ENCODE measurements at regions not wholly inside any gene's neighbourhood (a gene's known extent, or its start where the extent isn't known, plus 50 kb on each side); places are given as distances from the start of the nearest gene placed in this dataset.
A peak's percentile ranks its signal among the peaks of the same experiment; 100 is the strongest.

DNA sequence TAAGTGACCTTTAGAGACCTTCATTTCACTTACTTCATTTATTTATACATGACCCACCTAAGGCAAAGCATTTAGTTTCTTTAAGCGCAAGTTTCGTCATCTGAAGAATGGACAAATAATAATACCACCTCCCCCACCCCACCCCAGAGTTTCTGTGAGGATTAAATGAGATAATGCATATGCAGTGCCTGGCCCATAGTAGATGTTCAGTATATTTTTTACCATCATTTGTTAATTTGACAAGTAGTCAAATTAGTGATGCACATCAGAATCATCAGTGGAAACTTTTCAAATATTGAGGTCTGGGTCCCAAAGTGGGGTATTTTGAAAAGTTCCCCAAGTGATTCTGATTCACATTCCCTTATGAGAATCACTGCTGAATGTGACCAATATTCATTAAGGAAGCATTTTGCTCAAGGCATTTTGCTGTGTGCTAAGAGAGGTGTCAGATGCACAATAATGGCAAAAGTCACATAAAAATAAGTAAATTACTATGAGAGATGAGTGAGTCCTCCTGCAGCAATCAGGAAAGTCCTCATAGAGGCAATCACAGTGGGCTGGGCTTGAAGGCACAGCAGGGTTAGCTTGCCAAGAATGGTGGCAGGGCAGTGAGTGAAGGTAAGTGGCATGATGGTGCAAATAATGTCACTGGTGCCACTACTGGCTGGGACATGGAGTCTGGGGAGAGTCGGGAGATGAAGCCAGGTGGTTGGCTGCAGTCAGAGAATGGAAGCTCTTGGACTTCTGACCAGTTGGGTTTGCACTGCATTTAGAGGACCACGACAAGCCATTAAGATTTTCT is 244.1 kb downstream of the PTEN start:
- no peak for DNase-seq (ENCODE audit: low read depth in 1 of 2, low spot score in 1 of 2)

DNA sequence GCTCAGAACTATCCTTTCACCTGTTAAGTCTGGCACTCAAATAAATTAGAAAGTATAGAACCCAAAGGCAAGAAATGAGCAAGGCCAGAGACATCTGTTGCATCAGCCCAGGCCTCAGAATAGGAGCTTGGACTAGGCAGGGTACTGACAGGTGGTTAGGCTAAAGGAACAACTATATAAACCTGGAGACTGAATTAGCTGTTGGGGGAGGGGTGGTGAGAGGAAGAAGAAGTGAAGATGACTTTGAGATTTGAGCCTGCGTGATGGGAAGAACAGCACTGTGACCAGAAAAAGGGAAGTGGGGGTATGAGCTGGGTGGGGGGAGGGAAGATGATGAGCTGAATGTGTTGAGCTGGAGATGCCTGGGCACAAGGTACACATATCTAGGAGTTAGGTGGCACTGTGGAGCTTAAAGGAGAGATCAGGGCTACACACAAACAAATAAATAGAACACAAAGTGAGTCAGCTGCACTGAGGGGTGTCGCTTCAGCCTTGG is 244.7 kb downstream of the PTEN start:
- DNase-seq (ENCODE audit: low read depth in 1 of 2, low spot score in 1 of 2): no peak

DNA sequence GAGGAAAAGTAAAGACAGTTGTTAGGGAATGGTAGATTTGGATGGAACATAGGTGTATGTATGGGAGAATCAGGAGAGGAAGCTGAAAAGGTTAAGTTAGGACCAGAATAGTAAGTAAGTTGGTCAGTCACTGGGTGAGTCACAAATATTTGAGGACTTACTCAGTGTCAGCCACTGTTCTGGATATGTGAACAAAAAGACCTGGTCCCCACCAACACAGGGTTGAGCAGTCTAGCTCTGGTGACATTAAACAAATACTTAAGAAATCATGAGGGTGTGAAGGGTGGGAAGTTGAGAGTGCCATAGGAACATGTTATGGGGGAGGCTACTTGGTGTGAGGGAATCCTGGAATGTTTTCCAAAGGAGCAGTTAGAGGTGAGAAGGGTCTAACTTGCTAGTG is 246.9 kb downstream of the PTEN start:
- DNase-seq (ENCODE audit: low read depth in 1 of 2, low spot score in 1 of 2): no peak

DNA sequence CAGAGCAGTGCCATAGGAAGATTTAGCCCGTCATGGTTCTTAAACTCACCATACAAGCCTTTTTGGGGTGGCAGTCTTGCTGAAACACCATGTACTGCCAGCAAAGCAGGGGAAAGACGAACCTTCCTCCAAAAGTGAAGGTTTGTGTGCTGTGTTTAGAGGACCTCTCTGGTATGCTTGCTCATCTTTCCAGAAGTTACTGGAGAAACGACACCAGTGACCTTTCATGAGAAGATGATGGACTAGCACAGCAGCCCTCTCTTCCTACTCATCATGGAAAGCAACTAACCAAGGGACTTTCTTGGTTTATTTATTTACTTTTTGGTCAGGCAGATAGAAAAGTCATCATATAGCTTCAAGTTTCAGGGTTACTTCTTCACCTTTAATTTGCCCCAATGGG is 247.4 kb downstream of the PTEN start:
- DNase-seq (ENCODE audit: low read depth in 1 of 2, low spot score in 1 of 2): no peak

DNA sequence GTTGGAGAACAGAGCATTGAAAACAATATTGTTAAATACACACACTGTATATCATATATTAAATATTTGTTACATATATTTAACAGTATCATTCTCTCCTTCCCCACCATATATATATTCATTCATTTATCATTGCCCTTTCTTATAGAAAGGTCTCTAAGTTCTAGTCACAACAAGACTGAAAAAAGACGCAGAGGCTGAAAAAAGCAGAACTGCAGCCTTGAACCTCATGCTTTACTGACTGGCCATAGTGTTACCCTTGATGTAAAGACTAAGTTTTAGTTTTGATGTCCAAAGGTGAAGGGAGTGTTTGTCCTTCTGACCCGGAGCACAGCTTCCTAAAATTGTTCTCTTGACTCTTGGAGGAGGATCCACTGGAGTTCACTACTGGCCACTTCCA is 247.9 kb downstream of the PTEN start:
- no peak for DNase-seq (ENCODE audit: low read depth in 1 of 2, low spot score in 1 of 2)

DNA sequence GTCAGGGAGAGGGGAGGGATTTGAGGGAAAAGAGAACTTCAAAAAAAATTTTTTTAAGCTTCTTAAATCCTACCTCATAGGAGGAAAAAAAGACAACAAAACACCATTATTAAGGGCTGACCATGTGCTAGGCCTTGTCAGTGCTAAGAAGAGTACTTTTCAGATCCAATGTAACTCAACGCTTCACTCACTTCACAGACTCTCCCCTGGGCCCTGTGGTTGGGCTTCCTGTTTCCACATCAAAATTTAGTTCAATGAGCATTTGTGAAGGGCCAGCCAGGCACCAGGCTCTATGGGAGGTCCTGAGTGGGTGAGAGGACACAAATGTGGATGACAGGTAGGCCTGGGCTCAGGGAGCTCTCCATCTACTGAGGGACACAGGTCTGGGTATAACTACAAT is 249.8 kb downstream of the PTEN start:
- no peak for DNase-seq (ENCODE audit: low read depth in 1 of 2, low spot score in 1 of 2)

DNA sequence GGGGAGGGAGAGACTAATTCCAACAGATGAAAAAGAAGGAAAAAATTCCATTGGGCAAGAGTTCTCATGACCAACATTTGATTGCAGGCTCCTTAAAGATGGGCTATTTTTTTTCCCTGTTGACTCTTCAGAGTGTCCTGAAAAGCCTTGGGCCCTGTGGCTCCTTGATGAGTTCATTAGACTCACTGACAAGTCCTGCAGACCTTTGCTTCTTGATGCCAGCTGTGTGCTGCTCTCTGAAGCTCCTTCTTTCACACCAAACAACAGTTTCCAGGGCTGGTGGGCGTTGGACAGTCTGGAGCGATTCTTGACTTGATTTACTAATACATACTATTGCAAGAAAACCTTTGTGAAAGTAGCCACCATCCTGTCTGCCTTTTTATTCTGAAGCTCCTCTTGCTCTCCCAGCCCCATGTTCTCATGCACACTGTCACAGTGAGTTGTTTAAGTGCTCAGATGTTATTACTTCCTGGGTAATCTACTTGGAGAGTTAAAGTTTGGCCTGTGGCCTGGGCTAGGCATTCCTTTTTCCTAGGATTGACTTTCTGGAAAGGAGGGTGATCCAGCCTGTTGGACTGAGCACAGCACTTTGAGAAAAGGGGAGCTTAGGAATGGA is 250.3 kb downstream of the PTEN start:
- DNase-seq (ENCODE audit: low read depth in 1 of 2, low spot score in 1 of 2): no peak

DNA sequence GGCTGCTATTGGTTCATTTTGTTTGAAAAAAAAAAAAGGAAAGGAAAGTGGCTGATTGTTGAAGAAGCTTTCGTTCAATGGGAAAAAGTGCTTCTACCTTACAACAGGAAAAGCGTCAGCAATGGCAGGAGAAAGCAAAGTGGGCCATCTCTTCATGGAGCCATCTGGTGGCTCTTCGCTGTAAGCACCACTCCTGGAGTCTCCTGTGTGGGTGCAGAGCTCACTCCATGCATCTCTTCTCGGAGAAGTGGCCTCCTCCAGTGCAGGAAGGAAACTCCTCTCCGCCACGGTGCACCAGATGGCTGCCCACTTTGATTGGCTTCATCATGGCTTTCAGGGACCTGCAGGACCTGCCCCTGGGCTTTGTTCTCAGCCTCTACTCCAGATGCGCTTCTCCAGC is 250.9 kb downstream of the PTEN start:
- DNase-seq (ENCODE audit: low read depth in 1 of 2, low spot score in 1 of 2): no peak

DNA sequence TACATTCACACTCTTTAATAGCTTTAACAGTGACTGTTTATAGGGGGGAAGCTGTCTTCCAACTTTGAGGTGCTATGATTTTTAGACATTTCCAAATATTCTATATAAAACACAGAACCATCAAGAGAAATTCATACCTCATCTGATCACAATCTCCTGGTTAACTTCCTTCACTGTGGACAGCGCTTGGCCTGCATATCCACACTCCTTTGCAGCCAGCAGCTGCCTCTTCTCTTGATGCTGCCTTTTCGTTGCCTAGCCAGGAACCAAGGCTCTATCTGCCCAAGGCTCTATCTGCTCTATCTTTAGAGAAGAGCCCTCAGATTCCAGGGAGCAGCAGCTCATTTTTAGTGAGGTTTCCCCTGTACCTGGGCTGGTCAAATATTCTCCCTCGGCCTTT is 252.0 kb downstream of the PTEN start:
- no peak for DNase-seq (ENCODE audit: low read depth in 1 of 2, low spot score in 1 of 2)

DNA sequence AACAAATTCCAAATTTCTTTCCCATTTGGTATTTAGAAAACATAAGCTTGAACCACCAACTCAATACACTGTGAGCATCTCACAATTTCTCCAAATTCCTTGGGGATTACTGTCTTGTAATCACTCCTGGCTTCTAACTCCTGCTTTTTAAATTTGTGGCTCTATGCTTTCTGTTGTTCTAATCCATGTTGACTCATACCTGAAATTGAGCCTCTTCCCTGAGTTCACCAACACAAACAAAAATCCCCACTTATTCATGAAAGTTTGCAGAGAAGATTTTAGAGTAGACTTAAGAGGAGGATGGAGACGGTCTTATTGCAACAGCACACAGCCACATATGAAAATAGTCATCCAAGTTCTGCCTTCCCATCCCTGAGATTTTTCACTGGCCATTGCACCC is 252.5 kb downstream of the PTEN start:
- no peak for DNase-seq (ENCODE audit: low read depth in 1 of 2, low spot score in 1 of 2)

DNA sequence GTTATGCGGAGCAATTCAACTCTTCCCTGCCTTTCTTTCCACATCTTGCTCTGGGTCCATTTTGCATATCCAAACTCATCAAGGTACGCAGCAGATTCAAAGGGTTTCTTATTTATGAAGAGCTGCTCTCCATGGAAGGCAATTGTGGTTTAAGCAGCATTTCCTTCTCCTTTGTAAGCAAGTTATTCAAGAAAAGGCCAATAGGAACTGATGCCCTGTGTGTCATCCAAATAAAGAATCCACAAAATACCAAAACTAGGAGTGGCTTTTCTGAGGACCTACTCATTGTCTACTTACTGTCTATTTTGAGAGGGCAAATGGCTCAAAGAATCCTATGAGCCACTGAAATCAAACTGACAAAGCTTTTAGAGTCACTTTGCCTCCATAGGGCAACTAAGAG is 253.1 kb downstream of the PTEN start:
- no peak for DNase-seq (ENCODE audit: low read depth in 1 of 2, low spot score in 1 of 2)

DNA sequence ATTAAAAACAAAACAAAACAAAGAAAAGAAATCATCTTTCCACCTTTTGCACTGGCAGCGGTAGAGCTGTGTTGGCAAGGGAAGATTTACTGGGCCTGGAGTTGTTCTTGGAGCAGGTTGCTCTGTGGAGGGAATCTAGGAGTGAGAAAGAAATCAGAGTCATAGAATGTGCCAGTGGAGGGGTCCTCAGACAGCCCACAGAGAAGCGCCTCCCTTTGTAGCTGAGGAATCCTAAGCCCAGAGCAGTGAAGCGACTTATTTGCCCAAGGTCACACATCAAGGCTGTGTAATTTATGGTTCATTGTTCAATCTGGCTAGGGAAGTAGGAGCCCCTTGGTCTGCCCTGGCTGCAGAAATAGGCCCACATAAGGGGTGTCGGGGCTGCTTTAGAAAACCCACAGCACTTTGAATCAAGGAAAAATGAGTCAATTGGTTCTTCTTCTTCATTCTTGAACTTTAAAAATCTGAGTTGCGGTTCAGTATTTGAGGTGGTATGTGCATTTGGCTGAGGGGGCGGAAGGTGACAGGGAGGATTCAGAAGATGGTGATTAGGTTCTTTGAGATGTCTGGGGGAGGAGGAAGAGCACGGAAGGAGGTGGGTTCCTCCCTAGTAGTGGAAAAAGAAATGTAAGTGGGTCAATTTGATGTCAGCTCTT is 253.7 kb downstream of the PTEN start:
- DNase-seq (ENCODE audit: low read depth in 1 of 2, low spot score in 1 of 2): peak in 1 of 2 donors; percentile 58

DNA sequence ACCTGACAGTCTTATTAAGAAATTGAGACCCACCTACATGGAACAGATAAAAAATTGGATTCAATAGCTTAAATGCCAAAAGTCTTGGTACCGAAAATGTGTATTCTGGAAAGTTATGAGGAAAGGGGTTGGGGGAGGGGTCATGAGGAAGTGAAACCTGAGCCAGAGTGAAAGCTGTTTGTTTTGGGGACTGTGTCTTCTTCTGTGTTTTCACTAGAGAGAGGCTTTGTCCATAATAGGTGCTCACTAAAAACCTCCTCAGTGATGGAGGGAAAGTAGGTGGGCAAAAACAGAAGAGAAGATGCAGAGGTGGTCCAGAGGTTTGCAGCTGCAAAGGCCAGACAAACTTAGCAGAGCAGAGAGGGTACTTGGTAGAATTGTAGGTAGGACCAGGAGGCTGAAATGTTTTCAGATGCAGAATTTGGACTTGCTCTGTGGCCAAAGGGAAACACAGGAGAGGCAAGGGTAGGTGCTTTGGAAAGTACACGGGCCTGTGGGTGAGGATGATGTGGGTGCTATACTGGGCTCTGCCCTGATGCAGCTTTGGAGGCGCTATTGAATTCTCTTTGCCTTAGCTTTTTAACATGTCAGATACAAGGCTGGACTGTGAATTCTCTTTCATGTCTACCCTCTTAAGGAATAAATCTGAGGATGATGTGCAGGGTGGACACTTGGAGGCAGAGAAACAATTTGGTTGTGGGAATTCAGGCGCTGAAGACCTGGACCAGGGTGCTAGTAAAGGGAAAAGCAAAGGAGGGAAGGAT is 254.6 kb downstream of the PTEN start:
- DNase-seq (ENCODE audit: low read depth in 1 of 2, low spot score in 1 of 2): no peak

DNA sequence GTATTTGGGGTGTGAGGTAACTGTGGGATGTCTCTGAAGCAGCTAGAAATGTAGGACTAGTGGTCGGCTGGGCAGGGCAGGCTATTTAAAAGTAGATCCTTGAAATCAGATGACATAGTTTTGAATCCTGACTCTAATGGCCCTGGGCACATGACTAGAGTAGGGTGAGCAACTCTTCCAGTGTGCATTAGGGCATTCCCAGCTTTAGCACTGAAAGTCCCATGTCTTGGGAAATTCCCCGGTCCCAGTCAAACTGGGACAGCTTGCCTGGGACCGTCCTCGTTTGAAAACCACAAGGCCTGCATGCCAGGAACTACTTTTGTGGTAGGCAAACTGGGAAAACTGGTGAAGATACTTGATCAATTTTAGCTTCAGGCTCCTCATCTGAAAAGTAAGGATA is 255.3 kb downstream of the PTEN start:
- no peak for DNase-seq (ENCODE audit: low read depth in 1 of 2, low spot score in 1 of 2)

DNA sequence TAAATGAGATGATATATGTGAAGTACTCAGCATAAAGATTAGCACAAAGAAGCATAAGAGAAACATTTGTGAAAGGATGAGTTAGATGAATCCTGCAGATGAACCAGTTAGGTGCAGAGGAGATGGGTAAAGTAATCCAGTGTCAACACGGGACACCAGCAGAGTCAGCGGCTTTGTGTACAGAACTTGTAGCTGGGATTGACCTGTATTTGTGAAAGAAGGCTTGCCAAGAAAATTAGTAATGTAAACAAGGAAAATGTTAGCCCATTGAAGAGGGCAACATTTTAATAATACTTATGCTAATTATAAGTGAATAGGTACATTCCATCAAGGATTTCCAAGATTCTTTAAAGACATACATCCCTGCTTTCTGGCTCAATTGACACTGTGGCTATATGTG is 255.7 kb downstream of the PTEN start:
- DNase-seq (ENCODE audit: low read depth in 1 of 2, low spot score in 1 of 2): no peak

DNA sequence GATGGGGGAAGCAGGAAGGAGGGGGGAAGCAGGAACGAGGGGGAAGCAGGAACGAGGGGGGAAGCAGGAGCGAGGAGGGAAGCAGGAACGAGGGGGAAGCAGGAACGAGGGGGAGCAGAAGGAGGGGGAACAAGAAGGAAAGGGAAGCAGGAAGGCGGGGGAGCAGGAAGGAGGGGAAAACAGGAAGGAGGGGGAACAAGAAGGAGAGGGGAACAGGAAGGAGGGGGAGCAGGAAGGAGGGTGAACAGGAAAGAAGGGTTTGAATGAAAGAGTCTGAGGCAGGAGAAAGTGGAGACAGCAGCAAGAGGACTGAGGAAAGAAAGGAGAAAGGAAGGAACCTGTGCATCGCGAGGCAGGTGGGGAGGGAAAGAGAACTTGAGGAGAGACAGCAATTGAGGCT is 256.6 kb downstream of the PTEN start:
- DNase-seq (ENCODE audit: low read depth in 1 of 2, low spot score in 1 of 2): no peak

DNA sequence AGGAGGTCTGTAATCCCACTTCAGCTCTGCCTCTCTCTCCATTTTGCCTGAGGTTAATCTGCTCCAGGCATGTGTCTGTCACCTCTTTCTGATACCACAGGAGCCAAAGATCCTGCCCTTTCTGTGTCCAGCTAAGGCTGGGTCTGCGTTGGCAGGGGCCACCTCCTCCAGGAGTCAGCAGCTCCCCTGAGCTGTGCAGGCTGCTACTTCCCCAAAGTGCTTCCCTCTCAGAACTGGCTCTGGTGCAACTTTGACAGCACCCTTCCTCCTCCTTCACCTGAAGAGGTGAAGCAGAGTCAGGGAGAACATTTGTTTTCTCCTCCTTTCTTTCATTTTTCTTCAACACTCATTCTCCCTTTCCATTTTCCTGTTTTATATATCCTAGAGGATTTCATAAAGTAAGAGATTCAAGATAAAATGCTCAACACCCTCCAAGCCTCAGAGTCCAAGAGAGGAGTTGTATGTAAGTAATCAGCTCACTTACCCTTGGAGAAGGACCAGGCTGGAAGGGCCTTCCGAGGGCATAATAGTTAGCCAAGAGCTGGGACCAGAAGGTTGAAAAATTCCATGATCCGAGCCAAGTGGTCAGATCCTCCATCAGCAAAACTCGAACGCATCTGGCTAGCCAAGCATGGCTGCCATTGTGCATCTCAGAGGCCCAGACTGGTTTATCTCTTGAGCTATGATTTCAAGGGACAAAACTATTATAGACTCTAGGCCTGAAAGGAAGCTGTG is 257.3 kb downstream of the PTEN start:
- DNase-seq (ENCODE audit: low read depth in 1 of 2, low spot score in 1 of 2): no peak

DNA sequence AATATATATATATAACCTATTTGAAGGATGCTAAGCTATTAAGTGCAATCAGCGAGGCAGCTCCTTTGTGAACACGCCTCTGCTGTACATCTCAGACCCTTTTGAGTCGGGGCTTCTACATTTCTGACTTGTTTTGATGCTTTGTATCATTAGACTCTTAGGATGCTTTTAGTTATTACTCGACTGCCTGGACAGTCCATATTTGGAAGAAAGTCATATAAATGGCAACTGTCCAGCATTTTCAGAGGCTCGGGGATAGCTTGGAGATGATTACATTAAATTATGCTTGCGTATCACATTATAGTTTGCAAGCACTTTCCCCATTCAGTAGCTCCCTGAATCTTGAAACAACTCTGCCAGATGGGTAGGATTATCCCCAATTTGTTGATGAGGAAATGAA is 257.9 kb downstream of the PTEN start:
- DNase-seq (ENCODE audit: low read depth in 1 of 2, low spot score in 1 of 2): no peak

DNA sequence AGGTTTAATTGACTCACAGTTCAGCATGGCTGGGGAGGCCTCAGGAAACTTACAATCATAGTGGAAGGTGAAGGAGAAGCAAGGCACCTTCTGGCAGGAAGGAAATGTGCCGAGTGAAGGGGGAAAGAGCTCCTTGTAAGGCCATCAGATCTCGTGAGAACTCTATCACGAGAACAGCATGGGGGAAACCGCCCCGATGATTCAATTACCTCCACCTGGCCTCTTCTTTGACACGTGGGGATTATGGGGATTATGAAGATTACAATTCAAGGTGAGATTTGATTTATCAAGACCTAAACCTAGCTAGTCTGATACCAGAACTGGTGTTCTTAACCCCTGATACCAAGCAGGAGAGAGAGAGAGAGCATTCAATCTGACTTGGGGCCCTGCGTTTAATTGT is 258.7 kb downstream of the PTEN start:
- DNase-seq (ENCODE audit: low read depth in 1 of 2, low spot score in 1 of 2): no peak

DNA sequence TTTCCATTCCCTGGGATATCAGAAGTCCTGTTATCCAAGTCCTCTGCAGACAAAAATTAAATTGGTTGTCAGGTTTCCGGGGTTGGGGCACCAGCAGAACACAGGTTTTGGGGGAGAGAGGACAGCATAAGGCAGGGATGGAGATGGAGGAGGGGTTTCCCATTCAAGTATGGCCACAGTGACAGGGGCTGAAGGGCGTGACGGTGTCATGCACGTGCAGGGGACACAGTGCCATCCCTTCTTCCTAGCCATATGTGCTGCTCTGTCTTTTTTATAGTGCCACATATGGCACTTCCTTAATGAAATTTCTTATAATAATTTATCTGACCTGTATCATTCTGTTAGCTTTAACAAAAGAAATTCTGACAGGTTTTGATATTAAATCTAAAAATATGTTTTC is 259.2 kb downstream of the PTEN start:
- DNase-seq (ENCODE audit: low read depth in 1 of 2, low spot score in 1 of 2): no peak

DNA sequence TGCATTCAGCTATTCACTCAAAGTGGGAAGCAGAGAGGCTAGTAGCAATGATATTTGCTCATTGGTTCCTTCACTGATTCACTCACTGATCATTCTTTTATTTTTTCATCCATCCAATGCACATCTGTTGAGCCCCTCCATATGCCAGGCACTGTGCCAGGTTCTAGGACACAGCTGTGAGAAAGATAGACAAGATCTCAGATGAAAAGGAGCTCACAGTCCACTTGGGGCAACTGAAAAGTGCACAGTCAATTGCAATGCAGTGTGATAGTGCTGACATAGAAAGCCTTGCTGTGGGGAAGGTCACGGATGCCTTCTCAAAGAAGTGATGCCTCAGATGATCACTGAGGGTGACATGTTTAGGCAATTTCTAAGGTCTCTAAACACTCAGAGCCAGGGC is 262.3 kb downstream of the PTEN start:
- no peak for DNase-seq (ENCODE audit: low read depth in 1 of 2, low spot score in 1 of 2)
